A204.1 (cell line): ENCODE measurements at regions not wholly inside any gene's neighbourhood (a gene's known extent, or its start where the extent isn't known, plus 50 kb on each side); places are given as distances from the start of the nearest gene placed in this dataset.
A peak's percentile ranks its signal among the peaks of the same experiment; 100 is the strongest.
"Not testable (repeated sequence)": the region's sequence is repeated elsewhere in the genome, so short reads cannot be mapped to it uniquely, and the experiment has no call there.

Experiments
- FAIRE-seq: peaks from 2 replicates; lab custom pipeline; 2012; peaks lifted over from hg19 to GRCh38; lab: Jason Lieb, UNC

GRCh38 chr14:30267141-30267540 is 291.8 kb upstream of the G2E3 start:
- FAIRE-seq, result no peak

- no peak for FAIRE-seq
These were observed 288.5 kb upstream of the G2E3 start for GRCh38 chr14:30270200-30271161.

- no peak for FAIRE-seq
These were observed 287.1 kb upstream of the G2E3 start for GRCh38 chr14:30271811-30272323.

GRCh38 chr14:30272848-30273832 is 285.8 kb upstream of the G2E3 start:
- no peak for FAIRE-seq

- no peak for FAIRE-seq
These were observed 283.4 kb upstream of the G2E3 start for GRCh38 chr14:30275604-30276003.

- FAIRE-seq, result no peak
These were observed 281.7 kb upstream of the G2E3 start for GRCh38 chr14:30277268-30277667.

- FAIRE-seq, result not testable (repeated sequence)
These were observed 280.1 kb upstream of the G2E3 start for GRCh38 chr14:30278856-30279255.

GRCh38 chr14:30283822-30284446 is 275.0 kb upstream of the G2E3 start:
- FAIRE-seq, result peak; percentile 77

GRCh38 chr14:30284808-30285207 is 274.1 kb upstream of the G2E3 start:
- FAIRE-seq, result no peak

GRCh38 chr14:30287579-30288445 is 271.1 kb upstream of the G2E3 start:
- no peak for FAIRE-seq

- no peak for FAIRE-seq
These were observed 269.0 kb upstream of the G2E3 start for GRCh38 chr14:30290001-30290400.

- no peak for FAIRE-seq
These were observed 267.7 kb upstream of the G2E3 start for GRCh38 chr14:30291216-30291615.

GRCh38 chr14:30292541-30292940 is 266.4 kb upstream of the G2E3 start:
- no peak for FAIRE-seq

GRCh38 chr14:30295980-30296379 is 263.0 kb upstream of the G2E3 start:
- FAIRE-seq, result no peak

- no peak for FAIRE-seq
These were observed 262.0 kb upstream of the G2E3 start for GRCh38 chr14:30296931-30297405.

- no peak for FAIRE-seq
These were observed 260.8 kb upstream of the G2E3 start for GRCh38 chr14:30297876-30298795.

- no peak for FAIRE-seq
These were observed 259.0 kb upstream of the G2E3 start for GRCh38 chr14:30299915-30300314.

- no peak for FAIRE-seq
These were observed 255.6 kb upstream of the G2E3 start for GRCh38 chr14:30303350-30303749.

GRCh38 chr14:30305346-30305745 is 253.6 kb upstream of the G2E3 start:
- no peak for FAIRE-seq

- no peak for FAIRE-seq
These were observed 249.6 kb upstream of the G2E3 start for GRCh38 chr14:30309405-30309804.
